Neuronal stem cell (in vitro differentiated cells): ENCODE measurements at regions not wholly inside any gene's neighbourhood (a gene's known extent, or its start where the extent isn't known, plus 50 kb on each side); places are given as distances from the start of the nearest gene placed in this dataset.
A peak's percentile ranks its signal among the peaks of the same experiment; 100 is the strongest.

ENCODE experiments used
- DNase-seq: peaks from one replicate; pipeline ENCODE4 v3.0.0-alpha.2; 2013; ENCODE audit warnings: low spot score
- H2AFZ ChIP-seq: one replicate; pipeline ENCODE4 v1.6.1; 2013; ENCODE audit warnings: mild to moderate bottlenecking, low read length, inconsistent platforms
- H2AK5ac ChIP-seq: 2 replicates; pipeline ENCODE4 v1.6.1; 2013; ENCODE audit warnings: low read depth, mild to moderate bottlenecking, inconsistent platforms, low read length, moderate library complexity, mixed read lengths
- H2BK120ac ChIP-seq: 2 replicates; pipeline ENCODE4 v1.6.1; 2013; ENCODE audit warnings: low read depth, mild to moderate bottlenecking, inconsistent platforms, low read length, moderate library complexity, mixed read lengths
- H2BK12ac ChIP-seq: one replicate; pipeline ENCODE4 v1.6.1; 2013; ENCODE audit warnings: low read length, inconsistent platforms
- H2BK15ac ChIP-seq: 2 replicates; pipeline ENCODE4 v1.6.1; 2013; ENCODE audit warnings: mild to moderate bottlenecking, low read length, inconsistent platforms, mixed read lengths
- H2BK5ac ChIP-seq: one replicate; pipeline ENCODE4 v1.6.1; 2013; ENCODE audit warnings: inconsistent platforms, mild to moderate bottlenecking, low read length, moderate library complexity
- H3K14ac ChIP-seq: one replicate; pipeline ENCODE4 v1.6.1; 2013; ENCODE audit warnings: low read length, inconsistent platforms
- H3K18ac ChIP-seq: 2 replicates; pipeline ENCODE4 v1.6.1; 2013; ENCODE audit warnings: low read length, inconsistent platforms
- H3K23ac ChIP-seq: 2 replicates; pipeline ENCODE4 v1.6.1; 2013; ENCODE audit warnings: low read depth, mild to moderate bottlenecking, mixed read lengths, low read length, inconsistent platforms; ENCODE audit not compliant: poor library complexity
- H3K27ac ChIP-seq: replicated peaks from 3 replicates; pipeline ENCODE4 v1.5.1; 2013; ENCODE audit warnings: low read length, inconsistent platforms
- H3K27me3 ChIP-seq, 3 experiments: 2 replicates each; pipeline ENCODE4 v1.6.1; 2013; ENCODE audit warnings: low read length in 3 of 3, mild to moderate bottlenecking in 2 of 3, inconsistent platforms in 1 of 3, low read depth in 1 of 3, mixed read lengths in 1 of 3, moderate library complexity in 1 of 3; ENCODE audit not compliant: control insufficient read depth in 3 of 3, insufficient read depth in 3 of 3
- H3K36me3 ChIP-seq, 2 donors: replicated peaks in 1 of 2; 2 replicates each; pipeline ENCODE4 v1.6.1; 2013; ENCODE audit warnings: low read length in 2 of 2; ENCODE audit not compliant: control insufficient read depth in 2 of 2, insufficient read depth in 2 of 2
- H3K4ac ChIP-seq: 2 replicates; pipeline ENCODE4 v1.6.1; 2013; ENCODE audit warnings: inconsistent platforms, mild to moderate bottlenecking, low read length, moderate library complexity
- H3K4me1 ChIP-seq, 2 donors: 1 replicate in 1 of 2; 2 replicates in 1 of 2; pipeline ENCODE4 v1.6.1; 2013; ENCODE audit warnings: low read length in 2 of 2, low read depth in 1 of 2; ENCODE audit not compliant: control insufficient read depth in 2 of 2, insufficient read depth in 1 of 2
- H3K4me2 ChIP-seq: one replicate; pipeline ENCODE4 v1.6.1; 2013; ENCODE audit warnings: mild to moderate bottlenecking, low read length, inconsistent platforms; ENCODE audit not compliant: insufficient read depth, poor library complexity, severe bottlenecking
- H3K4me3 ChIP-seq, 2 donors: 2 replicates each; pipeline ENCODE4 v1.5.1; 2013; ENCODE audit warnings: low read length in 2 of 2, mild to moderate bottlenecking in 2 of 2, inconsistent platforms in 1 of 2, moderate library complexity in 1 of 2
- H3K79me1 ChIP-seq: one replicate; pipeline ENCODE4 v1.6.1; 2013; ENCODE audit warnings: low read depth, mild to moderate bottlenecking, inconsistent platforms, low read length, moderate library complexity
- H3K9ac ChIP-seq: one replicate; pipeline ENCODE4 v1.6.1; 2013; ENCODE audit warnings: mild to moderate bottlenecking, low read depth, low read length, inconsistent platforms; ENCODE audit not compliant: poor library complexity
- H3K9me3 ChIP-seq, 2 donors: replicated peaks in 1 of 2; 2 replicates each; pipeline versions ENCODE3 to v1.6.1; 2013; ENCODE audit warnings: low read length in 2 of 2, mild to moderate bottlenecking in 2 of 2, inconsistent platforms in 1 of 2, low read depth in 1 of 2, mixed read lengths in 1 of 2, moderate library complexity in 1 of 2; ENCODE audit not compliant: control insufficient read depth in 2 of 2, insufficient read depth in 1 of 2
- H4K8ac ChIP-seq: one replicate; pipeline ENCODE4 v1.6.1; 2013; ENCODE audit warnings: low read depth, mild to moderate bottlenecking, inconsistent platforms, low read length, moderate library complexity
- H4K91ac ChIP-seq: one replicate; pipeline ENCODE4 v1.6.1; 2013; ENCODE audit warnings: low read length, low read depth, mild to moderate bottlenecking, inconsistent platforms; ENCODE audit not compliant: poor library complexity
- WGBS, 2 donors: extraction: QIAGEN DNeasy Blood & Tissue Kit; methylation state at CpG; one replicate each; pipeline ENCODE4 v1.1.7; 2013; ENCODE audit warnings: missing lambda C conversion rate in 2 of 2, mixed read lengths in 1 of 2; ENCODE audit not compliant: insufficient read length in 2 of 2, insufficient replicate concordance in 1 of 2; ENCODE audit errors: extremely low coverage in 2 of 2; 5-methylcytosine and 5-hydroxymethylcytosine counted together

DNA sequence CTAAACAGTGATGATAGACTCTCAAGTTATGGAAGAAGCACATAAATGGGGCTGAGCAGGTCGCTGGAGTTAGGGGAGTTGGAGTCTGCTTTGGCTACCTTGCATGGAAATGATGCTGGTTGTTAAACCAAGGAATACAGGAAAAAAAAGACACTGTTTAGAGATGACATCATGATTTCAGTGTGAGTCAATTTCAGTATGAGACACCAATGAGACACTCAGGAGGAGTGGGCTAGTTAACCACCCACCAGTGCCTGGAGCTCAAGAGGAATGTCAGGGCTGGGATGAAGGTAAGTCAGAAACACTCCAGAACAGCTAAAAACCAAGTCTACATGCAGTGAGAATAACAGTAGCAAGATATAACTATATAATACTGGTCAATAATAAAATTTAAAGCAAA is 303.6 kb downstream of the SOX11 start:
- no peak overlapping the region for H3K9ac ChIP-seq
- no peak overlapping the region for H2BK5ac ChIP-seq
- no peak overlapping the region for H3K18ac ChIP-seq
- H2AFZ ChIP-seq: no peak overlapping the region
- no peak overlapping the region for H4K91ac ChIP-seq
- H3K27ac ChIP-seq: no peak overlapping the region
- no peaks in the 10 kb centered on the region for H3K79me1 ChIP-seq
- H2BK120ac ChIP-seq: no peak overlapping the region
- peaks cover 0 to 12% of the 10 kb centered on the region in 2 donors for H3K4me1 ChIP-seq
- no peak overlapping the region for H3K23ac ChIP-seq
- H2BK12ac ChIP-seq: no peak overlapping the region
- WGBS, 2 donors: no CpG with 5 or more reads among the region's 1 CpG
- H3K14ac ChIP-seq: no peak overlapping the region
- H3K9me3 ChIP-seq: no peaks in the 10 kb centered on the region
- H3K4me2 ChIP-seq: no peak overlapping the region
- no peak overlapping the region for H4K8ac ChIP-seq
- no peak for DNase-seq
- no peak overlapping the region for H3K4ac ChIP-seq
- H3K4me3 ChIP-seq: no peak overlapping the region
- H2BK15ac ChIP-seq: no peak overlapping the region
- no peaks in the 10 kb centered on the region for H3K27me3 ChIP-seq
- H3K36me3 ChIP-seq: no peaks in the 10 kb centered on the region
- no peak overlapping the region for H2AK5ac ChIP-seq

DNA sequence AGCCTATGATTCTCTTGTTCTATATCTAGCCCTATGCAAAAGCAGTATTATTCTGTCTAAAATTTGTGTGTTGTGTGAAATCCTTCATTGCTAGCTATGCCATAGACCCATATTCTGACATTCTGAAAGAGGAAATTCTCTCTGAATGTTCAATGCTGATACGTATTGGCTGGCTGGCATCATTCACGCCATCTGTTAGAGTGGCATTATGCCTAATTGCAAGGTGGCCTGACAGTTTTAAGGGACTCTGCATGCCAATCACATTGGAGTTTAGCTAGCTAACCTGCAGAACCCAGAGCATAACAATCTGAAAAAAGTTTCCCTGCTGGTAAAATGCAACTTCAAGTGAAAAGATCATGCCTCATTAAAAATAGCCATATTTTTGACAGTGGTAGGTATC is 316.0 kb downstream of the SOX11 start:
- no peaks in the 10 kb centered on the region for H3K79me1 ChIP-seq
- no peak overlapping the region for H2AK5ac ChIP-seq
- H3K4me1 ChIP-seq: peaks cover 0 to 4% of the 10 kb centered on the region in 2 donors
- H3K18ac ChIP-seq: no peak overlapping the region
- no peak overlapping the region for H4K8ac ChIP-seq
- H2BK120ac ChIP-seq: no peak overlapping the region
- H3K27me3 ChIP-seq: no peaks in the 10 kb centered on the region
- no peak overlapping the region for H3K4ac ChIP-seq
- no peak overlapping the region for H2BK15ac ChIP-seq
- no peak for DNase-seq
- H4K91ac ChIP-seq: no peak overlapping the region
- H3K9me3 ChIP-seq: no peaks in the 10 kb centered on the region
- H3K23ac ChIP-seq: no peak overlapping the region
- no peak overlapping the region for H2BK12ac ChIP-seq
- no peak overlapping the region for H3K4me3 ChIP-seq
- H2AFZ ChIP-seq: no peak overlapping the region
- no peak overlapping the region for H2BK5ac ChIP-seq
- H3K4me2 ChIP-seq: no peak overlapping the region
- H3K36me3 ChIP-seq: no peaks in the 10 kb centered on the region
- H3K27ac ChIP-seq: no peak overlapping the region
- no peak overlapping the region for H3K14ac ChIP-seq
- no peak overlapping the region for H3K9ac ChIP-seq
- no CpG with 5 or more reads among the region's 2 CpGs for WGBS, 2 donors

DNA sequence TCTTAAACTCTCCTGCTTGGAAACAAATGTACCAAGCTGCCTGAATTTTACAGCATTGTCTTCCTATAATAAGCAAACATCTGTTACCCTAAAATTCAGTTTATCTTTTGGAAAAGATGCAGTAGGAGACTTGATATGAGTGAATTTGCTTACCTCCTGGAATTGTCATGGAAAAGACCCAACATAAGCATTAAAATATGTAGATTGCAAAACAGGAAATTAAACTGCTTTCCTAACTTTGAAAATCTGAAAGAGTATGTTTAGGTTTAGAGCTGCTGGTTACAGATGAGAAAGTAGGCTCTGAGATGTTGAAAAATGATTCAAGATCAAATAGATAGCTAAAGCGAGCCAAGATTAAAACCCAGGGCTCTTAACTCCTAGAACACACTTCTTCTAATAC is 316.5 kb downstream of the SOX11 start:
- Histone ChIP-seq H2BK12ac (no peak overlapping the region), H2AFZ (no peak overlapping the region), H2BK15ac (no peak overlapping the region), H3K27me3 (no peaks in the 10 kb centered on the region), H2BK5ac (no peak overlapping the region), H4K91ac (no peak overlapping the region), H3K4me1 (peaks cover 0 to 4% of the 10 kb centered on the region in 2 donors), H3K4ac (no peak overlapping the region), H3K18ac (no peak overlapping the region), H3K14ac (no peak overlapping the region), H3K4me2 (no peak overlapping the region), H3K23ac (no peak overlapping the region), H2AK5ac (no peak overlapping the region), H2BK120ac (no peak overlapping the region), H3K36me3 (no peaks in the 10 kb centered on the region), H3K9ac (no peak overlapping the region), H3K4me3 (no peak overlapping the region), H3K9me3 (no peaks in the 10 kb centered on the region), H4K8ac (no peak overlapping the region), H3K27ac (no peak overlapping the region), H3K79me1 (no peaks in the 10 kb centered on the region)
- no peak for DNase-seq
- WGBS, 2 donors: no CpG with 5 or more reads among the region's 1 CpG

GRCh38 chr2:6010163-6010562 is 318.0 kb downstream of the SOX11 start:
- H4K91ac ChIP-seq: no peak overlapping the region
- no peak overlapping the region for H3K18ac ChIP-seq
- H3K79me1 ChIP-seq: no peaks in the 10 kb centered on the region
- H3K9me3 ChIP-seq: no peaks in the 10 kb centered on the region
- H2AK5ac ChIP-seq: no peak overlapping the region
- no CpG with 5 or more reads among the region's 5 CpGs for WGBS, 2 donors
- peaks cover 0 to 4% of the 10 kb centered on the region in 2 donors for H3K4me1 ChIP-seq
- no peaks in the 10 kb centered on the region for H3K36me3 ChIP-seq
- H3K9ac ChIP-seq: no peak overlapping the region
- no peak overlapping the region for H4K8ac ChIP-seq
- no peak overlapping the region for H3K14ac ChIP-seq
- no peaks in the 10 kb centered on the region for H3K27me3 ChIP-seq
- H3K4ac ChIP-seq: no peak overlapping the region
- DNase-seq: no peak
- no peak overlapping the region for H3K23ac ChIP-seq
- no peak overlapping the region for H2BK120ac ChIP-seq
- H3K27ac ChIP-seq: no peak overlapping the region
- no peak overlapping the region for H3K4me3 ChIP-seq
- no peak overlapping the region for H2BK15ac ChIP-seq
- H2AFZ ChIP-seq: peak overlapping the region; percentile 30
- no peak overlapping the region for H2BK5ac ChIP-seq
- no peak overlapping the region for H2BK12ac ChIP-seq
- no peak overlapping the region for H3K4me2 ChIP-seq
